AML-193 (cell line): ENCODE measurements at regions not wholly inside any gene's neighbourhood (a gene's known extent, or its start where the extent isn't known, plus 50 kb on each side); places are given as distances from the start of the nearest gene placed in this dataset.

Experiments used
- DNase-seq, 2 experiments: peaks; one replicate each; lab custom pipeline; 2025; lab: John Stamatoyannopoulos, UW

DNA sequence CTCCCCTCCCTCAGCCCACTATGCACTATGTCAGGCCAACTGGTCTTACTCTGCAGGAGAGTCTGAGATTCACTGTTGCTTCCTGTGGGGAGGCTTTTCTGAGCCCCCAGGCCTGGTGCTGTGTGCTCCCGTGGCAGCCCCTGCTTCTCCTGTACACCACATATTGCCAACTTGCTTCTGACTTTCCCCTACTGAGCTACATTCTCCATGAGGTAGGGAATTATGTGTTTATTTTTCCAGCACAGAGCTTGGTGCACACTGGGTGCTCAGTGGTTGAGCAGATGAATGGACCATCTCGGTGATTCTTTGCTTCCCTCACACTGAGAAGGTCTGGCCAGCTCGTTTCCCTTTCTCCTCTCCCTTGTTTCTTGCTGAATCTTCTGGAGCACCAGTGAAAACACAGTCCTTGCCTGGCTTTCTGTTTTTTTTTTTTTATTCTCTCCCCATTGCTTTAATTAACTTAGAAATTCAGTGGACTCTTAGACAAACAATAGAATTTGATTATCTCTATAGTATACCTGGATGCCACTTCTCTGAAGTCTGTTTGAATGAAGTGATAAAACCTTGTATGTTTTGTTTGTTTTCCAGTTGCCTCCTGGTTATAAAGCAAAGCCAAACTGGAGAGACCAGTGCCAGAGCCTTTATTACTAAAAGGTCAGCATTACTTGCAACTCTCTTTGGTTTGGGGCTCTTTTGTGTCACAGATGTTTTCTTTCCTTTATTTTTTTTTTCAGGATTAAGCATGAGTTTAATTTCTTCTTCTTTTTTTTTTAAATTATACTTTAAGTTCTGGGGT lies 50.3 kb upstream of the CNIH3 start:
- no peak for DNase-seq
